Stimulated activated CD4-positive, alpha-beta T cell treated with anti-CD3 and anti-CD28 coated beads, TNF-alpha, amount 100 ng/mL, for 1 hour (primary cell): ENCODE measurements at regions not wholly inside any gene's neighbourhood (a gene's known extent, or its start where the extent isn't known, plus 50 kb on each side); places are given as distances from the start of the nearest gene placed in this dataset.
"Not testable (repeated sequence)": the region's sequence is repeated elsewhere in the genome, so short reads cannot be mapped to it uniquely, and the experiment has no call there.

Source experiments
- DNase-seq, 3 donors: peaks; one replicate each; pipeline ENCODE4 v3.0.0-alpha.2; 2020; ENCODE audit warnings: low read depth in 3 of 3, low spot score in 1 of 3

GRCh38 chr1:4463631-4464030 lies 190.8 kb upstream of the AJAP1 start:
- DNase-seq = no peak

- DNase-seq = no peak
These were observed 189.9 kb upstream of the AJAP1 start for GRCh38 chr1:4464478-4464877.

GRCh38 chr1:4467241-4467640 lies 187.2 kb upstream of the AJAP1 start:
- DNase-seq = no peak

- no peak for DNase-seq
These were observed 186.0 kb upstream of the AJAP1 start for GRCh38 chr1:4468386-4468785.

GRCh38 chr1:4468804-4469514 lies 185.4 kb upstream of the AJAP1 start:
- no peak for DNase-seq

- DNase-seq = no peak
These were observed 178.0 kb upstream of the AJAP1 start for GRCh38 chr1:4476394-4476793.

- DNase-seq = no peak
These were observed 173.0 kb upstream of the AJAP1 start for GRCh38 chr1:4481451-4481850.

- DNase-seq = no peak
These were observed 171.9 kb upstream of the AJAP1 start for GRCh38 chr1:4482526-4482925.

- DNase-seq = no peak
These were observed 171.3 kb upstream of the AJAP1 start for GRCh38 chr1:4483021-4483625.

GRCh38 chr1:4485398-4485797 lies 169.0 kb upstream of the AJAP1 start:
- no peak for DNase-seq

- DNase-seq = no peak
These were observed 168.5 kb upstream of the AJAP1 start for GRCh38 chr1:4485878-4486277.

- no peak for DNase-seq
These were observed 167.8 kb upstream of the AJAP1 start for GRCh38 chr1:4486408-4487120.

GRCh38 chr1:4488018-4488417 lies 166.4 kb upstream of the AJAP1 start:
- DNase-seq = no peak

GRCh38 chr1:4489486-4489885 lies 164.9 kb upstream of the AJAP1 start:
- DNase-seq = no peak

GRCh38 chr1:4489992-4490391 lies 164.4 kb upstream of the AJAP1 start:
- not testable (repeated sequence) for DNase-seq

- no peak for DNase-seq
These were observed 160.4 kb upstream of the AJAP1 start for GRCh38 chr1:4494027-4494426.

GRCh38 chr1:4494558-4494957 lies 159.9 kb upstream of the AJAP1 start:
- DNase-seq = no peak

GRCh38 chr1:4495809-4496208 lies 158.6 kb upstream of the AJAP1 start:
- DNase-seq = no peak

- DNase-seq = no peak
These were observed 154.0 kb upstream of the AJAP1 start for GRCh38 chr1:4500441-4500840.

GRCh38 chr1:4506591-4506990 lies 147.8 kb upstream of the AJAP1 start:
- no peak for DNase-seq

GRCh38 chr1:4509206-4509605 lies 145.2 kb upstream of the AJAP1 start:
- DNase-seq = no peak

GRCh38 chr1:4510276-4510691 lies 144.1 kb upstream of the AJAP1 start:
- no peak for DNase-seq
